RWPE1 (cell line): ENCODE measurements at regions not wholly inside any gene's neighbourhood (a gene's known extent, or its start where the extent isn't known, plus 50 kb on each side); places are given as distances from the start of the nearest gene placed in this dataset.
"Not testable (repeated sequence)": the region's sequence is repeated elsewhere in the genome, so short reads cannot be mapped to it uniquely, and the experiment has no call there.

Experiments
- CTCF ChIA-PET: fragments of 350-600 bp; sonication (Branson Sonifier 250); formaldehyde crosslinking; extraction: SDS; loops from one replicate; lab custom pipeline; 2021; lab: Yijun Ruan, JAX
- POLR2A ChIA-PET: fragments of 400-600 bp; formaldehyde crosslinking; extraction: SDS; loops from one replicate; lab custom pipeline; 2020; ENCODE audit warnings: antibody characterized with exemption; ENCODE audit not compliant: low non-redundant PET; lab: Yijun Ruan, JAX
- DNase-seq: peaks from one replicate; pipeline ENCODE4 v3.0.0; 2012; ENCODE audit warnings: low spot score
- H3K27ac ChIP-seq: fragments of 450-650 bp; 2 replicates; pipeline ENCODE4 v1.5.1; 2017
- TF ChIP-seq, protein P1 (sequence below): fragments of 450-650 bp; conservative IDR thresholded peaks from 2 replicates; pipeline ENCODE4 v1.5.1; 2017; ENCODE audit warnings: low read depth, mild to moderate bottlenecking

DNA sequence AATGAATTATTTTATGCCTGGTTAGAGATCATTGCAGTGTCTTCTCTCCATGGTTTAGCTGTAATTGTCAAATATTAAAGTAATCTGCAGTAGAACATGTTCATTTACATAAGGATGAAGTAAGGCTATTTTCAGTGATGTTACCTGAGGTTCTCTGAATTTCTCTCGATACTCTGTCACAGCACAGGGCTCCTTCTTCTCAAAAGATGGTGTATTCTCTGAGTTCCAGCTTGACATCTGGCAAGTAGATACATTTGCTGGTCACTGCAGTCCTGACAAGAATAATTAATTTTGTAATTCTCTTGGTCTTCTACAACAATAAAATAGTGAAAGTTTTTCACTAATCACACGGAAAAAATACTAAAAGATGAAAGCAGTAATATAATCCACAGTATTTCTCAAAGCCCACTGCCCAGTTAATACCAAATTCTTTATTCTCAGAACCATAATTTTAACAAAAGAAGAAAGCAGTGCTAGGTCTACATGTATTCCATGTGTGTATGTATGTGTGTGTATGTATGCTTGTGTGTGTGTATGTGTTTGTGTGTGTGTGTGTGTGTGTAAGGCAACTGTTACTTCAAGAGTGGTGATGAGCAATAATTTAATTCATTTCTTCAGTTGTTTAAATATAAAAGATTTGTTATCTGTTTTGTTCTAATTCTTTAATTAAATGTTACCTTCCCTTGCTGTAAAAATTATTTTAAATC, 1165.5 kb upstream of the SLC39A10 start:
- H3K27ac ChIP-seq: no peak overlapping the region
- DNase-seq: no peak
- ChIA-PET CTCF (no interaction called here), POLR2A (no interaction called here)
- TF ChIP-seq, protein P1, sequence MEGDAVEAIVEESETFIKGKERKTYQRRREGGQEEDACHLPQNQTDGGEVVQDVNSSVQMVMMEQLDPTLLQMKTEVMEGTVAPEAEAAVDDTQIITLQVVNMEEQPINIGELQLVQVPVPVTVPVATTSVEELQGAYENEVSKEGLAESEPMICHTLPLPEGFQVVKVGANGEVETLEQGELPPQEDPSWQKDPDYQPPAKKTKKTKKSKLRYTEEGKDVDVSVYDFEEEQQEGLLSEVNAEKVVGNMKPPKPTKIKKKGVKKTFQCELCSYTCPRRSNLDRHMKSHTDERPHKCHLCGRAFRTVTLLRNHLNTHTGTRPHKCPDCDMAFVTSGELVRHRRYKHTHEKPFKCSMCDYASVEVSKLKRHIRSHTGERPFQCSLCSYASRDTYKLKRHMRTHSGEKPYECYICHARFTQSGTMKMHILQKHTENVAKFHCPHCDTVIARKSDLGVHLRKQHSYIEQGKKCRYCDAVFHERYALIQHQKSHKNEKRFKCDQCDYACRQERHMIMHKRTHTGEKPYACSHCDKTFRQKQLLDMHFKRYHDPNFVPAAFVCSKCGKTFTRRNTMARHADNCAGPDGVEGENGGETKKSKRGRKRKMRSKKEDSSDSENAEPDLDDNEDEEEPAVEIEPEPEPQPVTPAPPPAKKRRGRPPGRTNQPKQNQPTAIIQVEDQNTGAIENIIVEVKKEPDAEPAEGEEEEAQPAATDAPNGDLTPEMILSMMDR: no peak

DNA sequence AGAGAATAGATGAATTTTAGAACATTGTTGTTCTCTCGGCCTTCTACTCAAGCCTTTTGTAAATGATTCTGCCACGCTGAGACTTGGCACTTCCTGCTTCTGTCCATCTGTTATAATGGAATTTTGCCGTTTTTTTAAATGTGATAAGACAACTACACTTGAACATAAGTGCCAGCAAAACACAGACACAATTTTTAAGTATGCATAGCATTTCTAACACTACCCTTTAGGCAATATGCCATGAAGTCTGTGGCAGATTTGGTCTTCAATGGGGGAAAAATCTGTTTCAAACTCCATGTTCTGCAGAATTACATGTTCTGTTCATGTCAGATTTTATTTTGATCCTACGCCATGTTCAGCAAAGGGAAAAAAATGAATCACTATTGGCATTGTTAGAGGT, 1170.7 kb upstream of the SLC39A10 start:
- DNase-seq: no peak
- TF ChIP-seq, protein P1: no peak
- H3K27ac ChIP-seq: no peak overlapping the region
- CTCF ChIA-PET: no interaction called here
- POLR2A ChIA-PET: no interaction called here

DNA sequence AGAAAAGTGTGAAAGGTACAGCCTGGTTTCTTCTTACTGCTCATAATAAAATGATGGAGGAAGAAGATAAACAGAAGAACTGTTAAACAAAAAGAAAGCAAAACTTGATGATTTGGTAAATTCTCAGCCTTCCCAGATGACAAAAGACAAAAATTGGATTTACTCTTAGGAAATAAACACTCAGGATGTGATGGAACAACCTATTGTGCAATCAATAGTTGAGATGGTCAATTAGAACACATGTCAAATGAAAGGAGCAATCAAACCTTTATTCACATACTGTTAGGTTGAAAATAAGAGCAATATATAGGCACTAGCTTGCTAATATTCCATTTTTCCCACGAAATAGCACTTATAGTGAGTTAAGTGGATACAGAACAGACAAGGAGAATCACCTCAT, 1174.0 kb upstream of the SLC39A10 start:
- POLR2A ChIA-PET: no interaction called here
- DNase-seq: no peak

DNA sequence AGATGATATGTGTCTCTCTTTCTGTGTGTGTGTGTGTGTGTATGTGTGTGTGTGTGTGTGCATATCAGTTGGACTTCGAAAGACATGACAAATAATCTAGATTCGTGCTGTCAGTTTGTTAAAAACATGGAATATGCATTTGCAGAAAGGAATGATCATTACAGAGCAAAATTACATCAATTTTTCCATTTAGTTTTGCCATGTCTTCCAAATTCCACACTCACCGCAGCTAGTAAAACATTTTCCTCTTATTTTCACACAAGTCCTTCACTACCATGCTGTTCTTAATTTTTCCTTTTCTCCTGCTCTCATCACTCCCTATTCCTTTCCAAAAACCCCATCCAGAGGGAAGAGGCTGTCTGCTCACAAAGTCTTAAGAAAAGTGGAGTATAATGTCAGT, 1191.4 kb upstream of the SLC39A10 start:
- POLR2A ChIA-PET: no interaction called here
- no peak for DNase-seq
- CTCF ChIA-PET: no interaction called here
- no peak overlapping the region for H3K27ac ChIP-seq
- TF ChIP-seq, protein P1: no peak

More for the DNA sequence above, 1174.0 kb upstream of the SLC39A10 start:
- CTCF ChIA-PET: no interaction called here
- H3K27ac ChIP-seq: no peak overlapping the region
- TF ChIP-seq, protein P1: no peak

DNA sequence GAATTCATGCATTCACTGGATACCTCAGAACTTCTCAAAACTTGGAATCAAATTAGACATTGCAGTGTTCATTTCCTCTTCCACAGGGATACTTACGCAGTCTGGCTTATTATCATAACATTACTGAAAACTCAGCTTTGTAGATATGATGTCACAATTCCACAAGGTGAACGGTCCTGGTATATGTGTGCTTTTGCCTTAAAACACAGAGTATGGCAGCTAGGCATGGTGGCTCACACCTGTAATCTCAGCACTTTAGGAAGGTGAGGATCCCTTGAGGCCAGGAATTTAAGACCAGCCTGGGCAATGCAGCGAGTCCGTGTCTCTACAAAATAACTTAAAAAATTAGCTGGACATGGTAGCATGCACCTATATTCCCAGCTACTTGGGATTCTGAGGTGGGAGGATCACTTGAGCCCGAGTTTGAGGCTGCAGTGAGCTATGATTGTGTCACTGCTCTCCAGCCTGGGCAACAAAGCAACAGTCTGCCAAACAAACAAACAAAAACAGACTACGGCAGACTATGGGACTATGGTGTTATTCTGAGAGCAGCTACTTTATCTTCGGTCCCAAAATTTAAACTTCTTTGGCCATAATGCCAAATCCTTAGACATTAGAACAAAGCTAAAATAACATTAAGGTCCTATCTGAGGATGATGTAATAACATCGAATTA, 1191.9 kb upstream of the SLC39A10 start:
- H3K27ac ChIP-seq: no peak overlapping the region
- no peak for DNase-seq
- CTCF ChIA-PET: no interaction called here
- TF ChIP-seq, protein P1: no peak
- POLR2A ChIA-PET: no interaction called here

DNA sequence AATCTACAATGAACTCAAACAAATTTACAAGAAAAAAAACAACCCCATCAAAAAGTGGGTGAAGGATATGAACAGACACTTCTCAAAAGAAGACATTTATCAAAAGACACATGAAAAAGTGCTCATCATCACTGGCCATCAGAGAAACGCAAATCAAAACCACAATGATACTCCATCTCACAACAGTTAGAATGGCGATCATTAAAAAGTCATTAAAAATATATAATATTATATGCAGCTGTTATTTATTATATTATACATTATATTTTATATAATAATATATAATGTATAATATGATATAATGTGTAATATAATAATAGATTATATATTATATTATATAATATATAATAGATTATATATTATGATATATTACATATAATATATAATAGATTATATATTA, 1194.1 kb upstream of the SLC39A10 start:
- CTCF ChIA-PET: interaction anchor here (0.6 kb wide), 1 partner anchor 200 kb away, joined by 3 read pairs; no protein-coding TSS in a partner anchor
- POLR2A ChIA-PET, H3K27ac ChIP-seq, DNase-seq: not testable (repeated sequence)

DNA sequence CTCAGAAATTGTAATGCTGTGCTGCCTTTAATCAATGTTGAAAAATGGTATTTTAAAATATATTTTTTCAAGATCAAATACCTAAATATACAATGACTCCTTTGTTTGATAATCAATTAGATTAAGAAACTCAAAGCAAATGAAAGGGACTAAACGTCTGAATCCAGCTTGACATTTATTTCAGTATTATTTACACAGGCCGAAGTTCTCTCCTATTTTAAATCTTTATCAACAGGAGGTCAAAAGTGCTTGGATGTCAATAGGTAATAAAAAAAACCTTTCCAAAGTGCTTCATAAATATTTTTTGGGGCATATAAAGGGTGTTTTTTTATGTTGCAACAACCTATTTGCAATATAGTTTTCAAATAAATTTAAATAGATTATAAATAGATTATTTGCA, 1201.7 kb upstream of the SLC39A10 start:
- POLR2A ChIA-PET: no interaction called here
- TF ChIP-seq, protein P1: no peak
- CTCF ChIA-PET: no interaction called here
- no peak overlapping the region for H3K27ac ChIP-seq
- no peak for DNase-seq
